ENCODE measurements at regions not wholly inside any gene's neighbourhood (a gene's known extent, or its start where the extent isn't known, plus 50 kb on each side); places are given as distances from the start of the nearest gene placed in this dataset.
"Not testable (repeated sequence)": the region's sequence is repeated elsewhere in the genome, so short reads cannot be mapped to it uniquely, and the experiment has no call there.

DNA sequence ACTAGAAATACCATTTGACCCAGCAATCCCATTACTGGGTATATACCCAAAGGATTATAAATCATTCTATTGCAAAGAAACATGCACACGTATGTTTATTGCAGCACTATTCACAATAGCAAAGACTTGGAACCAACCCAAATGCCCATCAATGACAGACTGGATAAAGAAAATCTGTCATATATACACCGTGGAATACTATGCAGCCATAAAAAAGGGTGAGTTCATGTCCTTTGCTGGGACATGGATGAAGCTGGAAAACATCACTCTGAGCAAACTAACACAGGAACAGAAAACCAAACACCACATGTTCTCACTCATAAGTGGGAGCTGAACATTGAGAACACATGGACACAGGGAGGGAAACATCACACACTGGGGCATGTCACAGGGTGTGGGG, 180.7 kb upstream of the IRX4 start:
- DNase-seq, result not testable (repeated sequence)

GRCh38 chr5:2052687-2053086, 170.0 kb upstream of the IRX4 start:
- DNase-seq, result no peak

DNA sequence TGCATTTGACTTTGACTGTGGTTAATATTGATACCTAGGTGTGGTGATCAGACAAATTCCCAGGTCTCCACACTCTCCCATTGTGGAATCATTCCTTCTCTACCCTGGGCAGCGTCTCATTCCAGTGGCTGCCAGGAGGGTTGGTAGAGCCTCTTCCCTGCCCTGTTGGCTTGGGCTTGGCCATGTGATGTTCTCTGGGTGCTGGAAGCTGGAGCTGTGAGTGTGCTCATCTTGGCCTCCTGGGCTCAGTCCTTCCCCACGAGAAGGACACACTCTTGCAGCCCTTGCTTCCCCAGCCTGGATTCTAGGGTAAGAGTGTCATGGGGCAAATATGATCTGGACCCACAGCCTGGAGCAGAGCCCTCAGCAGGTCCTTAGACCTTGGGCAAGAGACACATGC, 167.2 kb upstream of the IRX4 start:
- no peak for DNase-seq

DNA sequence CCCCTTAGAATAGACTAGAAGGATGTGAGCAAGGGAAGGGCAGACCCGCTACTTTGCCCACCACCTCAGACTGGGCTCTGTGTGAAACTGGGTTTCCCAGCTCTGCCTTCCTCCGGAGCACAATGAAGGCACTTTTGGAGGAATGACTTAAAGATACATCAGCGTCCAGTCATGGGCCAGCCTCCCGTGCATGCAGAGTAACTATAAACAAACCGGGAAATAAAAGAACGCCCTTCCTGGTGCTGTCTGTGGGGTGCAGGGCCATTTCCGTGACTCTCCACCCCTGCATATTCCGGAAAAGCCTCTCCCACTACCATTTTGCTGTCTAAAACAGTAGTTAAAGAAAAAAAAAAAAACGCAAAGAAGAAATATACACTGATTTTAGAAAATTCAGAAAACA, 165.9 kb upstream of the IRX4 start:
- no peak for DNase-seq

GRCh38 chr5:2047341-2047927, 164.7 kb upstream of the IRX4 start:
- no peak for DNase-seq

DNA sequence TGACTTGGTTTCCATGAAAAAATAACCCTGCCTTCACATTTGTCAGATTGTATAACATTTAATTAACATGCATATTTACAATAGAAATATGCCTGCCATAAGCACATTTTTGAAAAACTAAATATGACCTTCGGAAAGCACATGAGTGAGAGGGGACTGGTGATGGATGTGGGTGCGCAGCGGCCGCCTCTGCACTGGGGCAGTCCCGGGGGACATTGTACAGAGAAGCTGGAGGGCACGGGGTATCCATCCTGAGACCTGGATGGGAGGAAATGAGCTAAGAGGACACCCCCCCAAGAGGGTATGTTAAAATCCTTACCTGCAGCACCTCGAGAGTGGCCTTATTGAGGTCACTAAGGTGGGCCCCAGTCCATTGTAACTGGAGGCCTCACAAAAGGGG, 161.3 kb upstream of the IRX4 start:
- DNase-seq, result no peak

- no peak for DNase-seq
Measured at GRCh38 chr5:2039180-2039531, 156.4 kb upstream of the IRX4 start.

DNA sequence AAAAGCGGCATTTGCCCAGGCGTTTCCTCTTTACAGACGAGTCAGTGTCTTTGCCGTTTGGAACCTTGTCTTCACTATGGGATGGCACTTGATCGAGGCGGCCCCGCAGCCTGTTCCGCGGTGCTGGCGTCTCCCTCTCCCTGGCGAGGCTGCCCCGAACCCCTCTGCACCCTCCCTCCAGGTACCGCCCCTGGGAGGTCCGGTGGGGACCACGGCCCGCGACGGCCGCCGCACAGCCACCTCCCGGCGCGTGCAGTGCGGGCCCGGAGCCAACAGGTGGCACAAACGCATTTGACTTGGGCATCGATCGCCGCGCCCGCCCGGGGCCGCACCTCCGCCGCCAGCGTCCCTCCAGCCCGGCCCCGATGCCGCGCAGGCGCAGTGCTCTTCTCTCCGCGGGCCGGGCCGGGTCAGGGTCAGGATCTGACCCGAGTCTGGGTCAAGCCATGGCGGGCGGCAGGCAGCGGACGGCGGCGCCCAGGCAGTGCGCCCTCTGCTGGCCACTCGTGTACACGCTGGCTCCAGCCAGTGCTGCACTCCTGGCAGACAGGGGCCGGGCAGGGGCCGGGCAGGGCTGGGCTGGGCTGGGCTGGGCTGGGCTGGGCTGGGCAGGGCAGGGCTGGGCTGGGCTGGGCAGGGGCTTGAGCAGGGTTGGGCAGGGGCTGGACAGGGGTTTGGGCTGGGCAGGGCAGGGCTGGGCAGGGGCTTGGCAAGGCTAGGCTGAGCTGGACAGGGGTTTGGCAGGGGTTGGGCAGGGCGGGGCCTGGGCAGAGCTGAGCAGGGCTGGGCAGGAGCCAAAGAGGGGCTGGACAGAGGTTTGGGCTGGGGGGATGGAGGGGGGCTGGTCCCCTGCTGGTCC, 155.8 kb upstream of the IRX4 start:
- peak; percentile 22 for DNase-seq

DNA sequence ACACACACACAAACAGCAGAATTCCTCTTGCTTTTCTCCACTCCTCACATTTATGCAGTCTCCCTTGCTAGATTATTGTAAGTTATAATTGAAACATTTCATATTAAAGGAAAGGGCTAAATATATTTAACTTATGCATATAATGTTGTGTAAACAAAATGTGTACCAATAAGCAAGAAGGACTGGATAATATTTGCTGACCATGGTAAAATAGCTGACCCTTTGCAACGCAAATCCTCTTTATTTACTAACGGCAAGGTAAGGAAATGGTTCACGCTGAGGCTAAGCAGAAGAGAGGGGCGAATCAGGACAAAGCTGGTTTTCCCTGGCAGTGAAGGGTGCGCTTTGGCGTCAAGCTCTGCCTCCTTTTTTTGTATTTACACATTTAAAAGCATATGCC, 154.2 kb upstream of the IRX4 start:
- no peak for DNase-seq

DNA sequence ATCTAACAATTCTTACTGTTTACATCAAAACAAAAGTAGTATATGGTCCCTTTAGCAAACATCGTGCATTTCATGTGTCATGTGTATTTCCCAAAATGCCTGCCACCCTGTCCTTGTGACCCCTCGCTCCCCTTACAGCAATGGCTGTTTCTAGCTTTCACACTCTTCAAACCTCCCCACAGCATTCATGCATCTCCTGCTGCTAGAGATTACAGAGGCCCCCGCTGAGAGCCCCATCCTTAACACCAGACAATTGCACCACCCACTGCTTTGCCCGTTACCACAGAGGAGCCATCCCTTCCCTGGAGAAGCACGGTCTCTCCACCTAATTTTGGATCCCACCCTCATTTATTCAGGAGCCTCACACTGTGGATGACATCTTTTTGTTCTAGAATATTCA, 149.7 kb upstream of the IRX4 start:
- DNase-seq, result no peak

- no peak for DNase-seq
Measured at GRCh38 chr5:2031581-2031980, 148.9 kb upstream of the IRX4 start.

- no peak for DNase-seq
Measured at GRCh38 chr5:2030131-2030530, 147.4 kb upstream of the IRX4 start.

DNA sequence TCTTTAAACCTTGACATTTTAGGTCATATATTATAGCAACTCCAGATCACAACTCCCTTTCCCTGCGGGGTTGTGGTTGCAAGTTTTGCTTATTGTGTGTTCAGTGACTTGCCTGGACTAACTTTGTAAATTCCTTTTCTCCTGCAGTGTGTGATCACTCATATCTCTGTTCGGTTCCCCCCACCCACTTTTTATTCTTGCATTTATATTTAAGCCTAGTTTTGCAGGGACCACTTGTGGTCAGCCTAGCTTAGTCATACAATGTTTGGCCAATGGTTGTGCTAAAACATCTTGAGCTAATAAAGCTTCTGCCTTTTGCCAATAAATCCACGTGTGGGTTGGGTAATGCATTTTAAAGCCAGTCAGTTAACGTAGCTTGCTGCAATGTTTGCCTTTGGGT, 146.5 kb upstream of the IRX4 start:
- DNase-seq, result peak; percentile 1

DNA sequence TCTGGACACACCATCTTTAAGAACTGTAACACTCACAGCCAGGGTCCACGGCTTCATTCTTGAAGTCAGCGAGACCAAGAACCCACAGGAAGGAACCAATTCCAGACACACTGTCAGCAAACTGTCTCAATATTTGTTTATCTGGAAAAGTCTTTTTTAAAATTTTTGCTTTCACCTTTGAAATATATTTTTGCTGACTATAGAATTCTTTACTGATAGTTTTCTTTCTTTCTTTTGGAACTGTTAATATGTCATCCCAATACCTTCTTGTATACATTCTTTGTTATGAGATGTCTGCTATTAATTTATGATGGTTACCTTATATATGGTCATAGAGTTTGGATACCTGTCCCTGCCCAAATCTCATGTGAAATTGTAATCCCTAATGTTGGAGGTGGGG, 145.1 kb upstream of the IRX4 start:
- DNase-seq, result no peak

DNA sequence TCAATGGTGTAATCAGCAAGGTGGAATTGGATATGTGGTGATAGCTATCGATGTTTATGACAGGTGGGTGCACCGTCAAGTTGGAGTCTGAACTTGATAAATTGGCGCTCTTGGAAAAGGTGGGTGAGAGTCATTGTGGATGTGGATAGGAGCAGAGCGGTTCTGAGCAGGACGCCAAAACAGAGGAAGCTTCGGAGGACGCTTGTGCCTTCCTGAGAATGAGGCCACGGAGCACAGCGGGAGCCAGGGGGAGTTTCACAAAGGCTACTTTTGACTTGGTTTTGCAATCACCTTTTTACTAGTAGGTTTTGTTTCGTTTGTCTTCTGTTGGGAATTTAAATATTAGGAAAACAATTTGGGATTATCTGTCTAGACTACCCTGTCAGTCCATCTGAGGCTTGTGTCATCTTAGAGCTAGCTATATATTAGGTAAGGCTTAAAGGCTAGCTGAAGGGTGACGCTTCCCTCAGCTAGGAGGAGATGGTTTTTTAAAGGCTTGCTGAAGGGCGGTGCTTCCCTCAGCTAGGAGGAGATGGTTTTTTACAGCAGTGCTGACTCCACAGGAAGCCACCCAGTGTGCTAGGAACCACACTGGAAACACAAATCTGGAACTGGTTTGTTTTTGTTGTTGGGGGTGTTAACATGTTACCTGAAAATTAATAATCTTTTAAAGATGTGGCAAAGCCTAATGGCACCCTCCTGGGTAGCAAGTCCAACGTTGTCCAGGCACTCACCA, 142.4 kb upstream of the IRX4 start:
- DNase-seq, result no peak

DNA sequence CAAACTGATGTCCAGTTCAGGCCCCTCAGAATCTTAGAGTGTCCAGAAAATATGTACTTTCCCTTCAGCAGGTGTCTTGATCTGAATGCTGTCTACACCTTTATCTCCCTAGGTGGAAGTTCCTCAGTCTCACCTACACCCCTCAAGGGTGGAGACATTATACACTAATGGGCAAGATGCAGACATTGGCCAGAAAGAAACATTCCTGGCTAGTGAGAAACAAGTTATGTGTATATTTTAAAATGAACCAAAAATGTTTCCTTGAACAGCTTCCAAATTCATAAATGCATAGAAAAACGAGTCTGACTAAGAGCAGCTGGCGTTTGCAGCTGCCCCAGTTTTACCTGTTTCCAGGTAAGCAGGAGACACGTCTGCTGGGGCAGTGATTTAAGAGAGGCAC, 140.5 kb upstream of the IRX4 start:
- no peak for DNase-seq

GRCh38 chr5:2022436-2022835, 139.7 kb upstream of the IRX4 start:
- DNase-seq, result no peak

- DNase-seq, result no peak
Measured at GRCh38 chr5:2021484-2022176, 138.9 kb upstream of the IRX4 start.

GRCh38 chr5:2020730-2021129, 138.0 kb upstream of the IRX4 start:
- DNase-seq, result no peak

DNA sequence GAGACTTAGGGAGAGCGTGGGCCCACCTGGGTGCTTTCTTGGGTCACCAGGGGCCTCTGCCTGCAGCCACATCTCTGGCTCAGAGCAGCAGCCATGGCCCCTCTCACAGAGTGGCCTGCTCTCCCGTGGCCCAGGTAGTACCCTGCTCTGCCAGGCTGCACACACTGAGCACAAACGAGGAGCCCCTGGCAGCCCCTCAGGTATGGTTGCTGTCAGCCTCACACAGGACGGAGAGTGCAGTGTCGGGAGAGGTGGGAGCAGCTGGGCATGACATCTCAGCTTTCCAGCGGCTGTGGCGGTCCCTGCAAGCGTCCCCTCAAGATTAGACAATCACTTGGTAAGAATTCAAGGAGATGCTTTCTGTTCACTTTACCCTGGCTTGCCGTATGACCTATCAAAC, 137.0 kb upstream of the IRX4 start:
- DNase-seq, result no peak

DNA sequence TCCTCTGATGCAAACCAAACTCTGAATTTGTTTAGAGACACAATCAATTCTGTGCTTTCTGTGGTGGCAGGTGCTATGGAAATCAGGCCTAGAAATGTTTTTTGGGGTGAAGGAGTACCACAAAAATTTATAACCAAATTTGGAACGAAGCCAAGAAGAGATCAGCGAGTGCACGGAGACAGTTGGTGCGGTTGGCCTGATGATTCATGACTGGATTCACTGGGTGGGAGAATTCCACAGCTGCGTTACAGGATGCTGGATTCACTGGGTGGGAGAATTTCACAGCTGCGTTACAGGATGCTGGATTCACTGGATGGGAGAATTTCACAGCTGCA, 135.6 kb upstream of the IRX4 start:
- no peak for DNase-seq

DNA sequence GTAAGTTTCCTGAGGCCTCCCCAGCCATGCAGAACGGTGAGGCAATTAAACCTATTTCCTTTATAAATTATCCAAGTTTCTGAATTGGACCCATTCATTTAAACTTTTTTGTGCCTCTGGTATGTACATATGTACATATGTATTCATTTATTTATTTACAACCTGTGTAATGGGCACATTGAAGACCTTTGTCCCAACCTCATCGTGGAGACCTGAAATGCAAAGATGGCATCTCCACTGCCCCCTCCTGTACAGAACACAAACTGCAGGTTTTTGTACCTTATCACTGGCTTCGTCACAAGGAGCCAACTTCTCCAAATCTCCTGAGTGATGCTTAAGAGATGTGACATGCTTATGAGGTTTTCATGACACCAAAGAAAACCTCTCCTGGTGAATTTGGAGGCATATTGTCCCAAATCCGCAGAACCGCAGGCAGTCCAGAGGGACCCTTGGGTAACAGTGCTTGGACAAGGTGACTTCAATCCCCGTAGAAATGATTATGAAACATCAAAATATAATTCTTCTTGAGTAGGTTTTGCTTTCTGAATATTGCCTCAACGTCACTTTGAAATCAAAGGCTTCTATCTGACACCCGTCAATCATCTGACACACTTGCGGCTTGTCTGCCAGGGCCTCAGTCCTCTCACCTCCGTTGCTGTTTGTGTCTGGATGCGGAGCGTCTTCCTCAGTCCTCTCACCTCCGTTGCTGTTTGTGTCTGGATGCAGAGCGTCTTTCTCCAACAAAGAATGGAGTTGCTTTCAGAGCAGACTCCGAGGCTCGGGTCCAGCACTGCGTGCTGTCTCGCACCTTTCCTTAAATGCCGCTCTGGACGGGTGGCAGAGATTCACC, 135.0 kb upstream of the IRX4 start:
- peak; percentile 4 for DNase-seq

DNA sequence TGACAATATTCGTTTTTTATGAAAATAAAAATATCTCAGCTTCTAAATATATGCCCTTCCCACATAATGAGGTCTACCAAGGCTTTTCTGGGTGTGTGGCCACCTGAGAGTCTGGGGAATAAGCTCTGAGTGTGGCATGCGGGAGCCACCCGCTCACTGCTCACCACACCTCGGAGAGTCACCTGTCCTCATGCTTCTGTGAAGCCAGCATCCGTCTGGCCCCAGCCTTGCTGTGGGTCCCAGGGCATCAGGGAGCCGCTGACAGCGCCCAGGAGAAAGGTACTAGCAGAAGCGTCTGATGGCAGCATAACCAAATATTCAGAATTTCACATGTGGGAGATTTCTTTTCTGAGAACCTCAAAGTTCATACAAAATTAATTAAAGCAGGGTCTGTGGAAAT, 133.2 kb upstream of the IRX4 start:
- DNase-seq, result no peak
